ENCODE measurements at regions not wholly inside any gene's neighbourhood (a gene's known extent, or its start where the extent isn't known, plus 50 kb on each side); places are given as distances from the start of the nearest gene placed in this dataset.

DNA sequence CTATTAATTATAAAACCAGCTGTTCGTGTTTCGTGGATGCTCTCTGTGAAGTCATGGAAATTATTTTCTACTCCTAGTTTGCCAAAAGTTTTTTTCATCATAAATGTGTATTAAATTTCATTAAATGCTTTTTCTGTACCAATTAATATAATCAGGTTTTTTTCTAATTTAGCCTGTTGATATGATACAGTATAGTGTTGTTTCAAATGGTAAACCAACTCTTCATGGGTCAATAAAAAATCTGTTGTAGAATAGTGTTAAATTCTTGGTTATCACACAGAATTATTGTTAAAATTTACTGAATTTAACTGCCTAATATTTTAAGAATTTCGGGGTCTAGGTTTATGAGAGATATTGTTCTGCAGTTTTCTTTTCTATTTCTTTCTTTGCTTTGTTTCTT is 505.9 kb upstream of the MANEA start:
- Histone ChIP-seq H3K4me1 (ENCODE audit: insufficient read depth, low read length) (no peaks in the 10 kb centered on the region), H3K36me3 (ENCODE audit: insufficient read depth, low read length) (no peaks in the 10 kb centered on the region), H3K9ac (ENCODE audit: low read depth, low read length) (no peak overlapping the region), H3K9me3 (ENCODE audit: control insufficient read depth, insufficient read depth, low read length) (no peaks in the 10 kb centered on the region)

DNA sequence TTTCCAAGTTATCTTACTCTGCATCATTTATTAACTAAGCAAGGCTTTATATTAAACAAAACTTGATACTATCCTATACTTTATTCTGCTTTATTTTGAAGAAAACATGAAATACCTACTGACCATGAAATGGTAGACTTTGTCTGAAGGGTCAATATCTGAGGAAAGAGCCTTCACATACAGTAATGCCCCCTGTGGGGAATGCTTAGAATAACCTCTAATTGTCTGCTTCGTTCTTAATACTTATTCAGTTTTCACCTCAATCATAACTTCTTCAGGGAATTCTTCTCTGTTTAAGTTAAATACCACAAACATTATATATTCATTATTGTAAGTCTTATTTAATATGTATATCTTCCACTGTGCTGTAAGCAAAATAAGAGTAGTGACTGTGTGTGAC is 498.9 kb upstream of the MANEA start:
- Histone ChIP-seq H3K4me1 (ENCODE audit: insufficient read depth, low read length) (no peaks in the 10 kb centered on the region), H3K36me3 (ENCODE audit: insufficient read depth, low read length) (no peaks in the 10 kb centered on the region), H3K9me3 (ENCODE audit: control insufficient read depth, insufficient read depth, low read length) (no peaks in the 10 kb centered on the region), H3K9ac (ENCODE audit: low read depth, low read length) (no peak overlapping the region)

DNA sequence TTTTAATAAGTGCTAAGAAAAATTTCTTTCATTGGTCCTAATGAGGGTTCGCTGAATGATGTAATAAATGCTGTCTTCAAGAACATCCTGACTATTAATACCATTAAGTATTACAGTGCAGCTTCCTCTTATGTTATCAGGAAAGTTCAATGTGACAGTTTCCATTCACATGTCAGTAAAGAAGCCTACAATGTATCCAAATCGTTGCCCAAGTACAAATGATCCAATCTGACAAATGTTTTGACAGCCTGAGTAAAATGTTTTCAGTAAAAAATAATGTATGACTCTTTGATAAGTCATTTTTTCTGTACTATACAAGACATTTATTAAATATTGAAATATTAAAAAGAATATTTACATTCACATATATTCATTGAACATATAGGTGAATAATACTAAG is 496.1 kb upstream of the MANEA start:
- Histone ChIP-seq H3K4me1 (ENCODE audit: insufficient read depth, low read length) (no peaks in the 10 kb centered on the region), H3K9me3 (ENCODE audit: control insufficient read depth, insufficient read depth, low read length) (no peaks in the 10 kb centered on the region), H3K9ac (ENCODE audit: low read depth, low read length) (no peak overlapping the region), H3K36me3 (ENCODE audit: insufficient read depth, low read length) (no peaks in the 10 kb centered on the region)

DNA sequence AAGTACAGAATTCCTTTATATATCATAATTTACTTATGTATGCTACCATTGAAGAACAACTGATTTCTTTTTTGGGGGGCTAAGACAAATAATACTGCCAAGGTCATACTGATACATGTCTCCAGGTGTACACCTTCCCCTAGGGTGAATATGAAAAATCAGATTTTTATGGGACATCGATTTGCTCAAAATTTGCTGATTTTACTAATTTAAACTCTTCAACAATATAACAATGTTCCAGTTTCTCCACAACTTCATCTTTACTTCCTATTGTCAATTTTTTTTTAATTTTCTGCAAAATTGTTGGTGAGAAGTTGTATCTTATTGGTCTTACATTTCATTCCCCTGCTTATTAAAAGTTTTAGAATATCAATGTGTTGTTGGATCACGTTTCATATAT is 495.4 kb upstream of the MANEA start:
- H3K9me3 ChIP-seq (ENCODE audit: control insufficient read depth, insufficient read depth, low read length): no peaks in the 10 kb centered on the region
- no peaks in the 10 kb centered on the region for H3K36me3 ChIP-seq (ENCODE audit: insufficient read depth, low read length)
- H3K9ac ChIP-seq (ENCODE audit: low read depth, low read length): no peak overlapping the region
- H3K4me1 ChIP-seq (ENCODE audit: insufficient read depth, low read length): no peaks in the 10 kb centered on the region

DNA sequence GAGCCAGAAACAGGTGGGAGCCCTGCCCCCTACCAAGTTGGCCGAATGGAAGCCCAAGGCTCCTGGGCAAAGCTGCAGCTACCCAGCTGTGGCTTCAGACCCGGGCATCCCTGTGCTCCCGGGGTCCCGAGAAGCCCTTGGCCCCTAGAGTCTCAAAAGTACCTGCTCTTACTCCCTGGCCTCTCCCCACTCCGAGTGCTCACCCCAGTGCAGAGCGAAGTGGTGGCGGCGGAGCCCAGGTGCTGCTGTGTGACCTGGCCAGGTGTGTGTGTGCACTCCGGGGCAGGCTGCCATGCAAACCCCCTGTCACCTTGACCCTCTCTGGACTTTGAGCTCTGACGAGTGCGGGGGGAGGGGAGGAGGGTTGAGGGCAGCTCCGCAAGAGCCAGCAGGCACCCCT is 493.8 kb upstream of the MANEA start:
- H3K9me3 ChIP-seq (ENCODE audit: control insufficient read depth, insufficient read depth, low read length): no peaks in the 10 kb centered on the region
- no peaks in the 10 kb centered on the region for H3K36me3 ChIP-seq (ENCODE audit: insufficient read depth, low read length)
- no peak overlapping the region for H3K9ac ChIP-seq (ENCODE audit: low read depth, low read length)
- H3K4me1 ChIP-seq (ENCODE audit: insufficient read depth, low read length): no peaks in the 10 kb centered on the region

DNA sequence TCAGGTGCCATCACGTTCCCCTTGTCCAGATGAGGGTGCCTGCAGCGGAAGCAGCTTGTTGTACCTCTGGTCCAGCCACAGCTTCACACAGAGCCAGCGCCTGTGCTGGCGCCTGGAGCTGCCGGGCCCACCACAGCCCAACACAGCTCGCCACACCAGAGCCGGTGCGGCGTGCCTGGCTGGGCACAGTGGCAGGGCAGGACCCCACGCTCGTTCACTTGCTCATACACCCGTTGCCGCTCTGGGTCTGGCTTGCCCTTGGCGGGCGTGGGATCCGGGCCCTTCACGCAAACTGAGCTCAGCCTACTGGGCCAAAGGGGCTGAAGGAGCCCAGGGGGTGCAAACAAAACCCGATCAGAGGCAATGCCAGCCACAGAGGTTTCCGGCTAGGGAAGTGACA is 492.5 kb upstream of the MANEA start:
- Histone ChIP-seq H3K4me1 (ENCODE audit: insufficient read depth, low read length) (no peaks in the 10 kb centered on the region), H3K9ac (ENCODE audit: low read depth, low read length) (no peak overlapping the region), H3K36me3 (ENCODE audit: insufficient read depth, low read length) (no peaks in the 10 kb centered on the region), H3K9me3 (ENCODE audit: control insufficient read depth, insufficient read depth, low read length) (no peaks in the 10 kb centered on the region)

DNA sequence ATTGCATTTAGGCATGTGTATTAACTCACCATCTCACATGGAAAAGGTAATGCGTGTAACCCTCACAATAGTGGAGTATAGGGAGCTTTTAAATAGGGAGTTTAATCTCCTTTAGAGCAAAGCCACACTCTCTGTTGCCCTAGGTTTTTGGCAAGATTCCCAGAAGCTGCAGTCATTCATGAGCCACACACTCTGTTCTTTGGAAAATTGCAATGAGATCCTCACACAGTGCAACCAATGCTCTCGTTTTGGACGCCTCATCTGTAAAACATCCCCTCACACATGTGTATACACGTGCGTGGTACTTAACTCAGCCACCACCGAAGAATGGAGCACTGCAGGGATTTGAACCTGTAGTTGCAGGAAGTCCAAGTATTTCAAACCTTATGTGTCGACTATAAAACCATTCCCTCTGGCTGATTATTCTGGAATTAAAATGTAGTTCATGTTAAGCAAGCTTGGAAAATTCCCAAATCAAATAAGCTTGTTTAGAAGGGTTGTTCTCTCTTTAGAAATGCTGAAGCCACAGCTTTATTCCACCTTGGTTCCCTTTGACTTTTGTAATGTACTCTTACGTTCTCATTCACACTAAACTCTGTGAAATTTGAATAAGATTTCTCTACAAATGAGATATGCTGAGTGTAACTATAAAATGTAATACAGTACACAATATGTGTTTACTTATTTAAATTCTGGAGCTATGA is 489.8 kb upstream of the MANEA start:
- H3K9me3 ChIP-seq (ENCODE audit: control insufficient read depth, insufficient read depth, low read length): no peaks in the 10 kb centered on the region
- H3K36me3 ChIP-seq (ENCODE audit: insufficient read depth, low read length): no peaks in the 10 kb centered on the region
- no peaks in the 10 kb centered on the region for H3K4me1 ChIP-seq (ENCODE audit: insufficient read depth, low read length)
- H3K9ac ChIP-seq (ENCODE audit: low read depth, low read length): no peak overlapping the region

DNA sequence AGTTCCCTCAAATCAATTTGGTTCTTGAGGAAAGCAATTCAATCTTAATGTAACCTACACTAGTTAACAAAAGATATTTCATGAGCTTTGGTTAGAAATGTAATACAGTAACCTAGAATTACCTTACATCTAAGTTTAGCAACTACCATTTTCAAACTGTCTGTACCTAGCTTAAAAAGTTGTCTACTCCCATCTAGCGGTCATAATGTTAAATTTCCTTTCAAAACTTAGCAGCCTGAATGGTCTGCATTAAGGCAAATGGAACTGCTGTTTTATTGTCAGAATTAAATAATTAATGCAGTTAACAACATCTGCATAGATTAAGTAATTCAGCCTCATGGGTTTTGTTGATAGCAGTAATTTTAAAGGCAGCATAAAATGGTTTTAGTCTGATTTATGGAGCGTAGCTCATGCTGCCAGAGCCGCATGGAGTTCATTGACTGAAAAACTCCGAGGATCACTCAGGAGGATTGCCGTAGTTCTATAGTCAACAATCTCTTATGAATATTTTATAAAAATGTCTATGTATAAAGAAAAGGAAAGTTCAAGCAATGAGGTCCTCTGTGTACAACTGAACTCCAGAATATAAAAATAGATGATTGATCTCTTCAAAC is 485.4 kb upstream of the MANEA start:
- H3K9me3 ChIP-seq (ENCODE audit: control insufficient read depth, insufficient read depth, low read length): no peaks in the 10 kb centered on the region
- H3K4me1 ChIP-seq (ENCODE audit: insufficient read depth, low read length): peaks cover 4% of the 10 kb centered on the region; the same call in 1 of the 2 replicates
- H3K9ac ChIP-seq (ENCODE audit: low read depth, low read length): no peak overlapping the region
- H3K36me3 ChIP-seq (ENCODE audit: insufficient read depth, low read length): no peaks in the 10 kb centered on the region

DNA sequence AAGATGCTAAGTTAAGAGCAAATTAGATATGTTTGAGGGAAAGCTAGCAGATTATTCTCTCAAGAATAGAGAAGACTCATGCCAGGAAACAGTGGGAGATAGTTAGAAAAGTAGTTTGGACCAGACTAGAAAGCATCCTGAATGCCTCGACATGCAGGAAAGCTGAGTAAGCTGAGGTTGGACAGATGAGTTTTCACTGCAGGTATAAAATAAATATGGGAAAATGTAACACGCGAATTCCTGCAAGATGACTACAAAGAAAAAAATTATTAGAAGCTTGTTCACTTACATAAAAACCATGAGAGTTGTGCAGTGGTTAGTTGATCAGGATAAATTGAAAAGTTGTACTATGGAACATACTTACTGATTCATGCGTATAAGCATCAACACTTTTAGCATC is 484.2 kb upstream of the MANEA start:
- Histone ChIP-seq H3K36me3 (ENCODE audit: insufficient read depth, low read length) (no peaks in the 10 kb centered on the region), H3K4me1 (ENCODE audit: insufficient read depth, low read length) (peaks cover 4% of the 10 kb centered on the region; the same call in 1 of the 2 replicates), H3K9me3 (ENCODE audit: control insufficient read depth, insufficient read depth, low read length) (no peaks in the 10 kb centered on the region), H3K9ac (ENCODE audit: low read depth, low read length) (no peak overlapping the region)

DNA sequence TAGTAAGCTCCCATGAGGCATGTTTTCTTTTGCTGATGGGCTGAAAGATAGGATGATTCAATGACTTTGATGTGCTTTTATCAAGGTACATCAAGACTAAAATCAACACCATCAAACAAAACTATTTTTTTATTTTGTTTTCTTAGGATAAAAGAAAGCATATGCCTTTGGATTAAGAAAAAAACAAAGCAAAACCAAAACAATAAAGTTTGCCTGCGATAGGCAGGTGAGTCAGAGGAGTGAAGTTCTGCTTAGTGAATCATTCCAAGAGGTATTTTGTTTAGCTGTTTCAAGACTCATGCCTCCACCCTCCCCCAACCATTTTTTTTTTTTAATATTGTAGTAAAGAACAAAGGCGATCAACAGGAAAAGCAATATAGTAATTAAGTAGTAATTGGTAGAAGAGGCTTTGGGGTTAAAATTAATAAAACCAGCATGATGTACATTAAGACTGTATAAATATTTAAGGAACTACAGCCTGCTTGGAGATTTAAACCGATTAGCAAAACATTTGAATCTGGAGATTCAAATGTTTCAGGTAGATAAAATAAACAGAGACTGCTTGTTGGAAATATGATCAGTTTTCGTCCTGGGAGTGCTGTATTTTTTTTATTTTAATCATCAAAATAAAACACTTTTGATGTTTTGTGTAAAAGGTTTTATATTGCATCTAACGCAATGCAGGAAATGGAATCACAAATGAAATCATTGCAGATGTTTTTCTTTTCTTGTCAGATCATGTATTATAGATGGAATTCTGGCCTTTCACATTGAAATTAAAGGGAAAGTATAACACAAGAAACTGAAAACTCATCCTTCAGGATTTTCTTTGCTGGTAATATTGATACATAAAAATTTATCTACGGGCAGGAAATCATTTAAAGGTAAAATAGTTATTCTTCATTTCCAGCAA is 482.3 kb upstream of the MANEA start:
- Histone ChIP-seq H3K9ac (ENCODE audit: low read depth, low read length) (peak overlapping the region; percentile 22), H3K9me3 (ENCODE audit: control insufficient read depth, insufficient read depth, low read length) (no peaks in the 10 kb centered on the region), H3K36me3 (ENCODE audit: insufficient read depth, low read length) (no peaks in the 10 kb centered on the region), H3K4me1 (ENCODE audit: insufficient read depth, low read length) (peaks cover 4% of the 10 kb centered on the region; the same call in 1 of the 2 replicates)

DNA sequence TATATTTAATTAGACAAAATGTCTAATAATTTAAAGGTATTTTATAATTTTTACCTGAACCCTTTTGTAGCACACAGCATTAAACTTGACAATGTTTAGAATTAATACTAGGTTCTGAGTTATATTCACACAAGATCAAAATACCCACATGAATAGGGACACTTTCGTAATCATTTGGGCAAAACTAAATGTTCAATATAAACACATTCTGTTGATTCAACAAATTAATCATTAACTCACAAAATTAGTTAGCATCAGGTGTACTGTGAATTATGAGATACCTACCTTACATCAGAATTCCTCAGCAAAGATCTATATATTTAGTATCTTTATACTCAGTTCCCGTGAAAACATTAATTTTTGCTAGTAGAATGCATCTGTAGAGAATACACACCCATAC is 481.5 kb upstream of the MANEA start:
- Histone ChIP-seq H3K9ac (ENCODE audit: low read depth, low read length) (no peak overlapping the region), H3K9me3 (ENCODE audit: control insufficient read depth, insufficient read depth, low read length) (no peaks in the 10 kb centered on the region), H3K36me3 (ENCODE audit: insufficient read depth, low read length) (no peaks in the 10 kb centered on the region), H3K4me1 (ENCODE audit: insufficient read depth, low read length) (peaks cover 4% of the 10 kb centered on the region; the same call in 1 of the 2 replicates)

DNA sequence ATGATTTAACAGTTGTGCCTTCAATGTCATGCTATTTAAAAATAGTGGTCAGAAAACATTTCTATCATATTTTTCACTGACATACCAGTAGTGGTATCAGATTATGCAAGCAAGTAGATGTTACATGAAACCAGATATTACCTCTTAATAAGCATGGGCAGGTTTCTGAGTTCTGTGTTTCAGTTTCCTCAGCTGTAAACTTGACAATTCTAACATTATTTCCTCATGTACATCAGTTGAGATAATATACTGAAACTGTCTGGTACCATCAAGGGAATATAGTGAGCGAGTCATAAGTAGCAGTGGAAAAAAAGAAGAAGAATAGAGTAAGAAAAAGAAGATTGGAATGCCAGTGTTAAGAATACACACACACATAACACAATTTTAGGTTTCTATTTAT is 477.9 kb upstream of the MANEA start:
- Histone ChIP-seq H3K9ac (ENCODE audit: low read depth, low read length) (no peak overlapping the region), H3K9me3 (ENCODE audit: control insufficient read depth, insufficient read depth, low read length) (no peaks in the 10 kb centered on the region), H3K4me1 (ENCODE audit: insufficient read depth, low read length) (peaks cover 4% of the 10 kb centered on the region; the same call in 1 of the 2 replicates), H3K36me3 (ENCODE audit: insufficient read depth, low read length) (no peaks in the 10 kb centered on the region)

DNA sequence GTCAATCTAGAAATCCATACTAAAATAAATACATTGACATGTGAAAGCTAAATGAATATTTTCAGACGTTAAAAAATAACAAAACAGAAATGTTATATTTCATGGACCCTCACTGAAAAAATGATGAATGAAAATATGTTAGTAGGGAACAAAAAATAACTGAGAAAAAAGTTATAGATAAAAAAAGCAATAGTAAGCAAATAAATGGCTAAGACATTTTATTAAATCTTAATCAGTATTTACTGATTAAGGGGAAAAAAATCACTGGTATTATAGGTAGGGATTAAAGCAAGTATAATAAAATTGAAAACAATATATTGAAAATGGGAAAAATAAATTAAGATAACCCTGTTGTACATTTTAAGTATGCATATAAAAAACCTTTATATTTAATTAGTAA is 468.1 kb upstream of the MANEA start:
- Histone ChIP-seq H3K9ac (ENCODE audit: low read depth, low read length) (no peak overlapping the region), H3K4me1 (ENCODE audit: insufficient read depth, low read length) (no peaks in the 10 kb centered on the region), H3K36me3 (ENCODE audit: insufficient read depth, low read length) (no peaks in the 10 kb centered on the region), H3K9me3 (ENCODE audit: control insufficient read depth, insufficient read depth, low read length) (no peaks in the 10 kb centered on the region)

DNA sequence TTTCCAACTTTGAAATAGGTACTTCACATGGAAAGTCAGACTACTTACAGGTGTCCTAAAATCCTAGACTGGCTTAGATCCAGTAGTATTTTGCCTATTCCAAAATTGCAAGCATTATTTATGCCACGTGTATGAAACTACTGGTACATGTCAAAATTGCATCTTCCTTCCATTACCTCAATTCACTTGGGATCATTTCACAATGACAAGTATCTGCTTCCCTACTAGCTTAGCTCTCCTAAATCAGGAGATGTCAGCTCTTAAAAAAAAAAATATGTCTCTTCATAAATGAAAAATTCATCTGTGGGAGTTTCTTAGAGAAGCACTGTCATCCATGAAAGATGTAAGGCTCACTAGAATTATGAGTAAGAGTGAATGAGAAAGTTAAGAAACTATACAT is 466.6 kb upstream of the MANEA start:
- Histone ChIP-seq H3K36me3 (ENCODE audit: insufficient read depth, low read length) (no peaks in the 10 kb centered on the region), H3K9me3 (ENCODE audit: control insufficient read depth, insufficient read depth, low read length) (no peaks in the 10 kb centered on the region), H3K4me1 (ENCODE audit: insufficient read depth, low read length) (no peaks in the 10 kb centered on the region), H3K9ac (ENCODE audit: low read depth, low read length) (no peak overlapping the region)

DNA sequence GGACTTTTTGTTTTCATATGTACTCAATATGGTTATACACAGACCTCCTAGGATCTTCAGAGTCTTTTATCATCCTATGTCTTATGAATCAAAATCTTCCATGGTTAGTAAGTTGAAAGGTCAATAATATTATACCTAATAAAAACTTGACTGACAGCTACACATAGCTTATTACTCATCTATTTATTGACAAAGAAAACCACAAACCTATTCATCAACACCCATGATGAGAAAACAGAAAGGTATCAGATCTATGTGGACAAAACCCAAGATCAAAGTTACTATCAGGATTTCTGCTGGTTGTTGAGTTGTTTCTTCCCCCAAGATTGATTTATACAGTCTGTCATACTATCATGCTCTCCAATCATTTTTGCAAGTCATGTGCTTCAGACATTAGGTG is 460.1 kb upstream of the MANEA start:
- H3K9me3 ChIP-seq (ENCODE audit: control insufficient read depth, insufficient read depth, low read length): no peaks in the 10 kb centered on the region
- H3K4me1 ChIP-seq (ENCODE audit: insufficient read depth, low read length): no peaks in the 10 kb centered on the region
- no peak overlapping the region for H3K9ac ChIP-seq (ENCODE audit: low read depth, low read length)
- H3K36me3 ChIP-seq (ENCODE audit: insufficient read depth, low read length): no peaks in the 10 kb centered on the region
